T-cell (primary cell): ENCODE measurements at regions not wholly inside any gene's neighbourhood (a gene's known extent, or its start where the extent isn't known, plus 50 kb on each side); places are given as distances from the start of the nearest gene placed in this dataset.

Source experiments
- ATAC-seq, 4 experiments: fragments of 200-7000 bp in 3 of 4; fragments of 150-1000 bp in 1 of 4; cut with Tn5 transposase; replicated peaks in 1 of 4; 1 replicate in 3 of 4; 2 replicates in 1 of 4; pipeline ENCODE4 v1.10.0; 2021; ENCODE audit warnings: moderate library complexity in 3 of 4, mild to moderate bottlenecking in 2 of 4, moderate number of reproducible peaks in 1 of 4
- CTCF ChIA-PET, 2 donors: fragments of 300-600 bp; sonication (Branson Sonifier 250); formaldehyde crosslinking; loops; one replicate each; lab custom pipeline; 2022; ENCODE audit warnings: antibody characterized with exemption in 2 of 2; lab: Charles Lee
- POLR2A ChIA-PET, 2 donors: fragments of 300-600 bp; sonication (Branson Sonifier 250); formaldehyde crosslinking; loops; one replicate each; lab custom pipeline; 2022; ENCODE audit warnings: antibody characterized with exemption in 2 of 2; lab: Charles Lee
- DNase-seq, 35 experiments: peaks; one replicate each; pipeline versions ENCODE4 v3.0.0 to v3.0.0-alpha.2; 2013 to 2023
- H3K27ac ChIP-seq: one replicate; pipeline ENCODE4 v1.5.1; 2013; ENCODE audit warnings: low read length
- H3K27me3 ChIP-seq, 2 experiments: replicated peaks in 1 of 2; 1 replicate in 1 of 2; 2 replicates in 1 of 2; pipeline versions ENCODE4 v1.6.1 to v1.7.0; 2013; ENCODE audit warnings: low read length in 1 of 2, mixed read lengths in 1 of 2; ENCODE audit not compliant: control insufficient read depth in 2 of 2, insufficient read depth in 2 of 2; ENCODE audit errors: extremely low read depth in 1 of 2
- H3K36me3 ChIP-seq, 2 donors: 1 replicate in 1 of 2; 2 replicates in 1 of 2; pipeline versions ENCODE4 v1.6.1 to v1.7.0; 2013; ENCODE audit warnings: low read length in 1 of 2; ENCODE audit not compliant: control insufficient read depth in 2 of 2, insufficient read depth in 1 of 2; ENCODE audit errors: extremely low read depth in 1 of 2
- H3K4me1 ChIP-seq, 2 experiments: 1 replicate in 1 of 2; 2 replicates in 1 of 2; pipeline versions ENCODE4 v1.6.1 to v1.7.0; 2013; ENCODE audit warnings: low read length in 2 of 2, mixed read lengths in 1 of 2; ENCODE audit not compliant: insufficient read depth in 2 of 2, control insufficient read depth in 1 of 2; ENCODE audit errors: extremely low read depth in 1 of 2
- H3K4me3 ChIP-seq, 2 donors: 1 replicate in 1 of 2; 2 replicates in 1 of 2; pipeline versions ENCODE4 v1.5.1 to v1.7.0; 2013; ENCODE audit warnings: mild to moderate bottlenecking in 2 of 2, low read length in 1 of 2, moderate library complexity in 1 of 2; ENCODE audit not compliant: control insufficient read depth in 1 of 2; ENCODE audit errors: extremely low read depth in 1 of 2
- H3K9me3 ChIP-seq: 2 replicates; pipeline ENCODE4 v1.7.0; 2013
- H3K27ac Mint-ChIP-seq, 2 donors: one replicate each; pipeline ENCODE4 v1.8.0; 2020 to 2021; ENCODE audit warnings: mild to moderate bottlenecking in 2 of 2, mixed read lengths in 2 of 2
- H3K27me3 Mint-ChIP-seq, 2 donors: one replicate each; pipeline ENCODE4 v1.8.0; 2021 to 2022; ENCODE audit warnings: mixed read lengths in 2 of 2
- H3K36me3 Mint-ChIP-seq: one replicate; pipeline ENCODE4 v1.8.0; 2021; ENCODE audit warnings: mixed read lengths
- H3K4me1 Mint-ChIP-seq, 3 donors: one replicate each; pipeline ENCODE4 v1.8.0; 2020 to 2022; ENCODE audit warnings: mixed read lengths in 3 of 3, mild to moderate bottlenecking in 1 of 3
- H3K4me3 Mint-ChIP-seq, 3 donors: one replicate each; pipeline ENCODE4 v1.8.0; 2020 to 2022; ENCODE audit warnings: mild to moderate bottlenecking in 3 of 3, mixed read lengths in 3 of 3, moderate library complexity in 3 of 3
- H3K9me3 Mint-ChIP-seq, 3 donors: one replicate each; pipeline ENCODE4 v1.8.0; 2020 to 2022; ENCODE audit warnings: mixed read lengths in 3 of 3
- WGBS: methylation state at CpG from one replicate; pipeline ENCODE4 v1.1.5; 2013; ENCODE audit warnings: missing lambda C conversion rate; ENCODE audit not compliant: insufficient coverage; 5-methylcytosine and 5-hydroxymethylcytosine counted together

GRCh38 chr6:53446151-53446550 lies 97.4 kb upstream of the ELOVL5 start:
- H3K4me3 ChIP-seq, result no peak overlapping the region
- no peaks in the 10 kb centered on the region for H3K4me1 ChIP-seq
- H3K27me3 Mint-ChIP-seq, result peaks cover 0 to 10% of the 10 kb centered on the region in 2 donors
- no peaks in the 10 kb centered on the region for H3K9me3 ChIP-seq
- H3K27me3 ChIP-seq, result no peaks in the 10 kb centered on the region
- DNase-seq, result no peak
- peaks cover 3% of the 10 kb centered on the region for H3K36me3 Mint-ChIP-seq
- no peak overlapping the region for H3K27ac ChIP-seq
- ChIA-PET CTCF (no interaction called here), POLR2A (no interaction called here)
- H3K27ac Mint-ChIP-seq, result no peak overlapping the region
- no peaks in the 10 kb centered on the region for H3K4me1 Mint-ChIP-seq
- WGBS, result 100% methylated on average over 1 of the region's 2 CpGs
- peaks cover 4 to 6% (median 4%) of the 10 kb centered on the region in 3 donors for H3K9me3 Mint-ChIP-seq
- ATAC-seq, result no peak
- H3K36me3 ChIP-seq, result no peaks in the 10 kb centered on the region
- H3K4me3 Mint-ChIP-seq, result no peak overlapping the region

- Histone ChIP-seq H3K4me1 (no peaks in the 10 kb centered on the region), H3K4me3 (no peak overlapping the region), H3K36me3 (no peaks in the 10 kb centered on the region), H3K27ac (no peak overlapping the region), H3K27me3 (no peaks in the 10 kb centered on the region), H3K9me3 (no peaks in the 10 kb centered on the region)
- Mint-ChIP-seq H3K27ac (no peak overlapping the region), H3K4me1 (peaks cover 0 to 1% (median 0%) of the 10 kb centered on the region in 3 donors), H3K27me3 (peaks cover 0 to 10% of the 10 kb centered on the region in 2 donors), H3K36me3 (no peaks in the 10 kb centered on the region), H3K9me3 (no peaks in the 10 kb centered on the region), H3K4me3 (no peak overlapping the region)
- ChIA-PET POLR2A (no interaction called here), CTCF (interaction anchor here (0.5 to 1.0 kb wide), 2 partner anchors 269 to 306 kb away, joined by 3 read pairs; no protein-coding TSS in a partner anchor)
- no peak for ATAC-seq
- 75% methylated on average over 2 of the region's 3 CpGs for WGBS
- no peak for DNase-seq
Measured at GRCh38 chr6:53441761-53442160, 93.0 kb upstream of the ELOVL5 start.

- peaks cover 0 to 1% (median 0%) of the 10 kb centered on the region in 3 donors for H3K4me1 Mint-ChIP-seq
- H3K9me3 ChIP-seq, result no peaks in the 10 kb centered on the region
- H3K36me3 ChIP-seq, result no peaks in the 10 kb centered on the region
- ATAC-seq, result no peak
- H3K4me3 Mint-ChIP-seq, result no peak overlapping the region
- POLR2A ChIA-PET, result no interaction called here
- H3K27me3 Mint-ChIP-seq, result peaks cover 0 to 10% of the 10 kb centered on the region in 2 donors
- H3K36me3 Mint-ChIP-seq, result no peaks in the 10 kb centered on the region
- H3K27ac ChIP-seq, result no peak overlapping the region
- CTCF ChIA-PET, result no interaction called here
- no peaks in the 10 kb centered on the region for H3K9me3 Mint-ChIP-seq
- no CpG with 5 or more reads among the region's 1 CpG for WGBS
- H3K4me3 ChIP-seq, result no peak overlapping the region
- DNase-seq, result no peak
- H3K4me1 ChIP-seq, result no peaks in the 10 kb centered on the region
- H3K27me3 ChIP-seq, result no peaks in the 10 kb centered on the region
- H3K27ac Mint-ChIP-seq, result no peak overlapping the region
Measured at GRCh38 chr6:53441035-53441493, 92.3 kb upstream of the ELOVL5 start.

- Mint-ChIP-seq H3K9me3 (no peaks in the 10 kb centered on the region), H3K27ac (no peak overlapping the region), H3K27me3 (peaks cover 0 to 10% of the 10 kb centered on the region in 2 donors), H3K4me3 (no peak overlapping the region), H3K36me3 (no peaks in the 10 kb centered on the region), H3K4me1 (peaks cover 0 to 1% (median 0%) of the 10 kb centered on the region in 3 donors)
- POLR2A ChIA-PET, result interaction anchor here in 1 of 2 donors (0.6 kb wide), 1 partner anchor 311 kb away, joined by 6 read pairs; no protein-coding TSS in a partner anchor
- Histone ChIP-seq H3K27me3 (no peaks in the 10 kb centered on the region), H3K4me3 (no peak overlapping the region), H3K4me1 (no peaks in the 10 kb centered on the region), H3K9me3 (no peaks in the 10 kb centered on the region), H3K36me3 (no peaks in the 10 kb centered on the region), H3K27ac (no peak overlapping the region)
- ATAC-seq, result no peak
- CTCF ChIA-PET, result no interaction called here
- WGBS, result 40% methylated on average over 1 of the region's 3 CpGs
- DNase-seq, result no peak
Measured at GRCh38 chr6:53440336-53440945, 91.7 kb upstream of the ELOVL5 start.

DNA sequence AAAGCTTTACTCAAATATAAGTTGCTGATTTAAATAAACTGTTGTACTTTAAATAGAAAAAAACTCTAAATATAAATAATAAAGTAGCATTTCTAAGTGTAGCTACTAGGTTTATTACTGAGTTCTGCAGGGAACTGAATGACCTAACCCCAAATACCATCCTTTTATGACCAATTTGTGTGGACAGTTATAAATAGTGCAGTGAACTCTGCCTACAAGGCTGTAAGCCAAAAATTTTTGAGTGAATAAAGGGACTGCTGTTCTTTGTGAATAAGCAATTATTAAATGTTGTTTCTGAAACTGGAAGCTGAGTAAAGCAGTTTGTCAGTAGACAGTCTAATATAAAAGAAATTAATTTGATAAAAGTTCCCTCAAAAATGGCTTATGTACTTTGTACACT lies 90.8 kb upstream of the ELOVL5 start:
- no peaks in the 10 kb centered on the region for H3K9me3 ChIP-seq
- H3K4me3 Mint-ChIP-seq, result no peak overlapping the region
- no peak for ATAC-seq
- no peak overlapping the region for H3K27ac Mint-ChIP-seq
- POLR2A ChIA-PET, result no interaction called here
- no peaks in the 10 kb centered on the region for H3K9me3 Mint-ChIP-seq
- H3K36me3 Mint-ChIP-seq, result no peaks in the 10 kb centered on the region
- H3K36me3 ChIP-seq, result no peaks in the 10 kb centered on the region
- H3K4me1 ChIP-seq, result no peaks in the 10 kb centered on the region
- DNase-seq, result no peak
- no peak overlapping the region for H3K4me3 ChIP-seq
- CTCF ChIA-PET, result interaction anchor here in 1 of 2 donors (0.7 to 1.5 kb wide), 2 partner anchors 267 to 379 kb away, joined by 3 to 6 read pairs; no protein-coding TSS in a partner anchor
- no peaks in the 10 kb centered on the region for H3K27me3 ChIP-seq
- H3K4me1 Mint-ChIP-seq, result peaks cover 0 to 1% (median 0%) of the 10 kb centered on the region in 3 donors
- no peak overlapping the region for H3K27ac ChIP-seq
- peaks cover 0 to 10% of the 10 kb centered on the region in 2 donors for H3K27me3 Mint-ChIP-seq

GRCh38 chr6:53437557-53438202 lies 88.9 kb upstream of the ELOVL5 start:
- Mint-ChIP-seq H3K4me1 (peaks cover 0 to 1% (median 0%) of the 10 kb centered on the region in 3 donors), H3K27ac (no peak overlapping the region), H3K36me3 (no peaks in the 10 kb centered on the region), H3K4me3 (no peak overlapping the region), H3K27me3 (peaks cover 0 to under 1% of the 10 kb centered on the region in 2 donors), H3K9me3 (no peaks in the 10 kb centered on the region)
- ChIA-PET CTCF (interaction anchor here (0.7 to 1.1 kb wide), 3 partner anchors 265 kb away, joined by 3 to 6 read pairs (median 3); no protein-coding TSS in a partner anchor), POLR2A (no interaction called here)
- DNase-seq (peak in 12 of 35 experiments; percentile 1 to 54 (median 3)), ATAC-seq (peak in 3 of 4 experiments; percentile 56 to 60 (median 59))
- Histone ChIP-seq H3K4me1 (no peaks in the 10 kb centered on the region), H3K36me3 (no peaks in the 10 kb centered on the region), H3K9me3 (no peaks in the 10 kb centered on the region), H3K27ac (no peak overlapping the region), H3K4me3 (no peak overlapping the region), H3K27me3 (no peaks in the 10 kb centered on the region)
- WGBS, result 45% methylated on average over 4 of the region's 5 CpGs
